Kidney (tissue), 13 donors: ENCODE measurements at regions not wholly inside any gene's neighbourhood (a gene's known extent, or its start where the extent isn't known, plus 50 kb on each side); places are given as distances from the start of the nearest gene placed in this dataset.

ENCODE experiments used
- DNase-seq, 5 donors: peaks; one replicate each; pipeline ENCODE4 v3.0.0-alpha.2; 2013 to 2020
- FAIRE-seq: peaks from 2 replicates; lab custom pipeline; 2012; peaks lifted over from hg19 to GRCh38; lab: Jason Lieb, UNC
- H3K27ac ChIP-seq, 2 donors: one replicate each; pipeline ENCODE4 v1.7.0; 2013; ENCODE audit warnings: low read depth in 2 of 2, low read length in 2 of 2, inconsistent platforms in 1 of 2
- H3K27me3 ChIP-seq: one replicate; pipeline ENCODE4 v1.7.1; 2013; ENCODE audit warnings: low read length, inconsistent platforms; ENCODE audit not compliant: control insufficient read depth, insufficient read depth
- H3K36me3 ChIP-seq, 3 donors: one replicate each; pipeline versions ENCODE4 v1.7.0 to v1.7.1; 2013; ENCODE audit warnings: low read length in 3 of 3, control low read depth in 1 of 3, inconsistent platforms in 1 of 3; ENCODE audit not compliant: insufficient read depth in 3 of 3, control insufficient read depth in 2 of 3
- H3K4me1 ChIP-seq, 3 donors: one replicate each; pipeline versions ENCODE4 v1.7.0 to v1.7.1; 2013; ENCODE audit warnings: low read length in 3 of 3, inconsistent platforms in 1 of 3, low read depth in 1 of 3; ENCODE audit not compliant: control insufficient read depth in 2 of 3, insufficient read depth in 2 of 3
- H3K4me3 ChIP-seq, 3 donors: one replicate each; pipeline versions ENCODE4 v1.7.0 to v1.8.1; 2013; ENCODE audit warnings: low read length in 3 of 3, control low read depth in 1 of 3, inconsistent platforms in 1 of 3
- H3K9ac ChIP-seq, 3 donors: one replicate each; pipeline versions ENCODE4 v1.7.0 to v1.7.1; 2013; ENCODE audit warnings: low read length in 3 of 3, control low read depth in 1 of 3, inconsistent platforms in 1 of 3
- H3K9me3 ChIP-seq, 3 donors: one replicate each; pipeline versions ENCODE4 v1.7.0 to v1.7.1; 2013; ENCODE audit warnings: low read length in 3 of 3, control low read depth in 1 of 3, inconsistent platforms in 1 of 3; ENCODE audit not compliant: control insufficient read depth in 2 of 3, insufficient read depth in 1 of 3
- intact Hi-C: fragments of 100-400 bp; cut with DNase I; formaldehyde crosslinking; loops from one replicate; pipeline ENCODE4 v1.11.1; 2022
- TF ChIP-seq, protein P1 (sequence below): IDR thresholded peaks from 3 replicates; pipeline ENCODE4 v1.5.1; 2012; ENCODE audit warnings: mild to moderate bottlenecking, moderate library complexity, borderline replicate concordance; ENCODE audit not compliant: insufficient read depth; ENCODE audit errors: extremely low read depth
- donor health status: control.
- donor health status: control.
- donor health status: control.
- donor health status: control.
- donor health status: control.
- donor health status: DM: yes; HTN: yes; CAD: no.
- donor health status: Normal renal cell carcinoma (clear cell type).

DNA sequence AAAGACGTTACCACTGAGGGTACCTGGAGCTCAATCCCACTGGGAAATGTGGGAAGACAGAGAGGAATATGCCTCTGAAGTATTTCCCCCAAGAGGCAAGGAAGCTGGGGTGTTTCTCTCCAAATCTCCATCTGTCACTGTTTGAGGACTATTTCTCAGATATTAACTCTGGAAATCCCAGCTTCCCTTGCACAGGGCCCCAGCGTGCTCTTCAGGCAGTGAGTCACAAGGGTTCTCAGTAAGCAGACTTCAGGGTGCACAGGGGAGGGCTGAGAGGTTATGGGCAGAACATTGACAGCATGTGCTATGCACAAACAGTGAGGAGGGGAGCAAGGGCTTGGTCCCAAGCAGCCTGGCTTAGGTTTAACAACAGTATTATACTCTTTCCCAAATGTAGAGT lies 60.9 kb upstream of the EED start:
- no peaks in the 10 kb centered on the region for H3K36me3 ChIP-seq
- no peaks in the 10 kb centered on the region for H3K9me3 ChIP-seq
- DNase-seq (no peak), FAIRE-seq (no peak)
- intact Hi-C loops: no loop called here
- H3K4me1 ChIP-seq: peaks cover 0 to 11% (median 0%) of the 10 kb centered on the region in 3 donors
- H3K4me3 ChIP-seq: no peak overlapping the region
- H3K27ac ChIP-seq: no peak overlapping the region
- H3K9ac ChIP-seq: no peak overlapping the region
- TF ChIP-seq, protein P1, sequence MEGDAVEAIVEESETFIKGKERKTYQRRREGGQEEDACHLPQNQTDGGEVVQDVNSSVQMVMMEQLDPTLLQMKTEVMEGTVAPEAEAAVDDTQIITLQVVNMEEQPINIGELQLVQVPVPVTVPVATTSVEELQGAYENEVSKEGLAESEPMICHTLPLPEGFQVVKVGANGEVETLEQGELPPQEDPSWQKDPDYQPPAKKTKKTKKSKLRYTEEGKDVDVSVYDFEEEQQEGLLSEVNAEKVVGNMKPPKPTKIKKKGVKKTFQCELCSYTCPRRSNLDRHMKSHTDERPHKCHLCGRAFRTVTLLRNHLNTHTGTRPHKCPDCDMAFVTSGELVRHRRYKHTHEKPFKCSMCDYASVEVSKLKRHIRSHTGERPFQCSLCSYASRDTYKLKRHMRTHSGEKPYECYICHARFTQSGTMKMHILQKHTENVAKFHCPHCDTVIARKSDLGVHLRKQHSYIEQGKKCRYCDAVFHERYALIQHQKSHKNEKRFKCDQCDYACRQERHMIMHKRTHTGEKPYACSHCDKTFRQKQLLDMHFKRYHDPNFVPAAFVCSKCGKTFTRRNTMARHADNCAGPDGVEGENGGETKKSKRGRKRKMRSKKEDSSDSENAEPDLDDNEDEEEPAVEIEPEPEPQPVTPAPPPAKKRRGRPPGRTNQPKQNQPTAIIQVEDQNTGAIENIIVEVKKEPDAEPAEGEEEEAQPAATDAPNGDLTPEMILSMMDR: no peak
- H3K27me3 ChIP-seq: no peaks in the 10 kb centered on the region

DNA sequence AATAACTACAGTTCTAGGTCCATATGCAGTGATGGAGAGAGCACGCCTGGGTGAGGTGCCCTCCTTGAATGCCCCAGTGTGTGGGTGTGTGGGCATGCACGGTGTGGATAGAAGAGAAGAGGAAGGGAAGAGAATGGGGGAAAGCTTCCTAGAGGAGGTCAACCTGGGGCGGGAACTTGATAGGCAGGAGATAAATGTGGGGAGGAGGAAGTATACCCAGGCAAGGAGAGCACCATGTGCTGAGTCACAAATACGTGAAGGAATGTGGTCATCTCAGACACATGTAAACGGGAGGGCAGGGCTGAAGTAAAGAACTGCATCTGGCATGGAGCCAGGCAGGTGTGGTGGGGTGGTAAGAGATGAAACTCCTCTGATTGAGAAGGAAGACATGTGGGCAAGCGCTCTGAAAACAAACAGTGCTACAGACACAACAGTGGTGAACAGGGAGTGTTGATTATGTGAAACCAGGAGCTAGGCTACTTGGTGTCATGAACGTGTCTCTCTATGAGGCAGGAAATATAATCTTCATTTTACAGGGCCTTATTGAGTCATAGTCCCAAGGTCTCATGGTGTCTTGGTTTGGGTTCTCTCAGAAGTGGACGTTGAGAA lies 61.5 kb upstream of the EED start:
- FAIRE-seq (no peak), DNase-seq (no peak)
- TF ChIP-seq, protein P1: no peak
- no peaks in the 10 kb centered on the region for H3K36me3 ChIP-seq
- intact Hi-C loops: no loop called here
- peaks cover 0 to 11% (median 0%) of the 10 kb centered on the region in 3 donors for H3K4me1 ChIP-seq
- H3K9me3 ChIP-seq: no peaks in the 10 kb centered on the region
- H3K27ac ChIP-seq: no peak overlapping the region
- no peak overlapping the region for H3K9ac ChIP-seq
- no peaks in the 10 kb centered on the region for H3K27me3 ChIP-seq
- H3K4me3 ChIP-seq: no peak overlapping the region

DNA sequence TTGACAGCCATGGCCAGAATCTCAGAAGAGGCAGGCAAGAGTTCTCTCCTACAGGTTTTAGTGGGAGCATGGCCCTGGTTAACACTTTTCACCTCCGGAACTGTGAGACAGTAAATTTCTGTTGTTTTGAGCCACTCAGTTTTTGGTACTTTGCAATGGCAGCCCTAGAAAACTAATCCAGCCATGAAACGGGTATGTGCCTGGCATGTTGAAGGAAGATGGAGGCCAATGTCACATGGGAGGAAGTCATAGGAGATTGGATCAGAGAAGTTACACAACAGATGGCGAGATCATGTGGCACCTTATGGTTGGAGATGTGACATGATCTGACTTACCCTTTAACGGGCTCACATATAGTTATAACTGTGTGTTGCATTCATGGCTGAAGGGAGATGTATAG lies 63.2 kb upstream of the EED start:
- DNase-seq (no peak), FAIRE-seq (no peak)
- intact Hi-C loops: no loop called here
- no peaks in the 10 kb centered on the region for H3K27me3 ChIP-seq
- TF ChIP-seq, protein P1: no peak
- no peak overlapping the region for H3K4me3 ChIP-seq
- H3K4me1 ChIP-seq: peaks cover 0 to 11% (median 0%) of the 10 kb centered on the region in 3 donors
- no peaks in the 10 kb centered on the region for H3K36me3 ChIP-seq
- H3K9me3 ChIP-seq: no peaks in the 10 kb centered on the region
- no peak overlapping the region for H3K9ac ChIP-seq
- H3K27ac ChIP-seq: no peak overlapping the region

DNA sequence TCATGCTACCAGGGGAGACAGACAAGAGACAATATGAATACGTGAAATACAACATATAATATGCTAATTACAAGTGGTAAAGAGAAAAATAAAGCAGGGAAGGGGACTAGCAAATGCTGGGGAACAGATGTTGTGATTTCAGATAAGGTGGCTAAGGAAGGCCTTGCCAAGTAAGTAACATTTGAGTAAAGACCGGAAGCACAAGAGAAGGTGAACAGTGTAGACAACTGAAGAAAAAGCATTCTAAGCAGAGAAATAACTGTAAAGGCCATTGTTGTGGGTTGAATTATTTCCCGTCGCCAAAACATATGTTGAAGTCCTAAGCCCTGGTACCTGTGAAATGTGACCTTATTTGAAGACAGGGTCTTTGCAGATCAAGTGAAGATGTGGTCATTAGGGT lies 63.7 kb upstream of the EED start:
- no peak overlapping the region for H3K4me3 ChIP-seq
- TF ChIP-seq, protein P1: no peak
- H3K27ac ChIP-seq: no peak overlapping the region
- no peak overlapping the region for H3K9ac ChIP-seq
- no peaks in the 10 kb centered on the region for H3K9me3 ChIP-seq
- intact Hi-C loops: no loop called here
- H3K4me1 ChIP-seq: peaks cover 0 to 11% (median 0%) of the 10 kb centered on the region in 3 donors
- H3K36me3 ChIP-seq: no peaks in the 10 kb centered on the region
- FAIRE-seq (no peak), DNase-seq (no peak)
- no peaks in the 10 kb centered on the region for H3K27me3 ChIP-seq
